Subcutaneous abdominal adipose tissue (tissue), 5 donors: ENCODE measurements at regions not wholly inside any gene's neighbourhood (a gene's known extent, or its start where the extent isn't known, plus 50 kb on each side); places are given as distances from the start of the nearest gene placed in this dataset.

Source experiments
- H3K27ac ChIP-seq: one replicate; pipeline ENCODE4 v1.7.0; 2013; ENCODE audit warnings: low read depth, mild to moderate bottlenecking, inconsistent platforms, low read length, moderate library complexity
- H3K27me3 ChIP-seq, 5 donors: one replicate each; pipeline ENCODE4 v1.7.0; 2013; ENCODE audit warnings: low read length in 5 of 5, inconsistent platforms in 1 of 5; ENCODE audit not compliant: control insufficient read depth in 5 of 5, insufficient read depth in 4 of 5
- H3K36me3 ChIP-seq, 5 donors: one replicate each; pipeline ENCODE4 v1.7.0; 2013; ENCODE audit warnings: low read length in 5 of 5; ENCODE audit not compliant: control insufficient read depth in 5 of 5, insufficient read depth in 5 of 5
- H3K4me1 ChIP-seq, 5 donors: one replicate each; pipeline ENCODE4 v1.7.0; 2013; ENCODE audit warnings: low read length in 5 of 5, mild to moderate bottlenecking in 3 of 5, moderate library complexity in 1 of 5; ENCODE audit not compliant: control insufficient read depth in 5 of 5, insufficient read depth in 5 of 5
- H3K4me3 ChIP-seq, 5 donors: one replicate each; pipeline ENCODE4 v1.7.0; 2013; ENCODE audit warnings: low read length in 5 of 5, low read depth in 1 of 5
- H3K9ac ChIP-seq, 5 donors: one replicate each; pipeline ENCODE4 v1.7.0; 2013; ENCODE audit warnings: low read length in 5 of 5, mild to moderate bottlenecking in 4 of 5, moderate library complexity in 3 of 5
- H3K9me3 ChIP-seq, 5 donors: one replicate each; pipeline ENCODE4 v1.7.0; 2013; ENCODE audit warnings: low read length in 5 of 5; ENCODE audit not compliant: control insufficient read depth in 5 of 5
- donor health status: healthy.
- donor health status: healthy.
- donor health status: healthy.
- donor health status: healthy.
- donor health status: healthy.

DNA sequence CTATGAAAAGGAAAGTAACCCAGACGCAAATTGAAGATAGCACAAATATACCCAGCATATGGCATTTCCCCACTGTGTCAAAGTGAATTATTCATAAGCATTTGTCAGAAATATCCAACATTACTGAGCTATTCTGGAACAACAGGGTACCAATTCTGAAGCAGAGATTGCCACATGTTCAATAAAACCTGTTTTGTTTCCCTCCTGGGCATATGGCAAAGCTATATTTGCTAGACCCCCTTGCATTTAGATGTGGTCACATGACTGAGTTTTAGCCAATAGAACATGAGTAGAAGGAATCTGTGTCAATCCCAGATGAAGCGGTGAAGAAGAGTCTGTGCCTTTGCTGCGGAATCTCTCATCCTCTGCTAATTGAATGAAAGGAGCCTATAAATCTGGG is 296.4 kb upstream of the DLGAP1 start:
- Histone ChIP-seq H3K4me3 (no peak overlapping the region), H3K27me3 (no peaks in the 10 kb centered on the region), H3K4me1 (no peaks in the 10 kb centered on the region), H3K9me3 (peaks cover 0 to 4% (median 0%) of the 10 kb centered on the region in 5 donors), H3K36me3 (no peaks in the 10 kb centered on the region), H3K9ac (no peak overlapping the region), H3K27ac (no peak overlapping the region)

DNA sequence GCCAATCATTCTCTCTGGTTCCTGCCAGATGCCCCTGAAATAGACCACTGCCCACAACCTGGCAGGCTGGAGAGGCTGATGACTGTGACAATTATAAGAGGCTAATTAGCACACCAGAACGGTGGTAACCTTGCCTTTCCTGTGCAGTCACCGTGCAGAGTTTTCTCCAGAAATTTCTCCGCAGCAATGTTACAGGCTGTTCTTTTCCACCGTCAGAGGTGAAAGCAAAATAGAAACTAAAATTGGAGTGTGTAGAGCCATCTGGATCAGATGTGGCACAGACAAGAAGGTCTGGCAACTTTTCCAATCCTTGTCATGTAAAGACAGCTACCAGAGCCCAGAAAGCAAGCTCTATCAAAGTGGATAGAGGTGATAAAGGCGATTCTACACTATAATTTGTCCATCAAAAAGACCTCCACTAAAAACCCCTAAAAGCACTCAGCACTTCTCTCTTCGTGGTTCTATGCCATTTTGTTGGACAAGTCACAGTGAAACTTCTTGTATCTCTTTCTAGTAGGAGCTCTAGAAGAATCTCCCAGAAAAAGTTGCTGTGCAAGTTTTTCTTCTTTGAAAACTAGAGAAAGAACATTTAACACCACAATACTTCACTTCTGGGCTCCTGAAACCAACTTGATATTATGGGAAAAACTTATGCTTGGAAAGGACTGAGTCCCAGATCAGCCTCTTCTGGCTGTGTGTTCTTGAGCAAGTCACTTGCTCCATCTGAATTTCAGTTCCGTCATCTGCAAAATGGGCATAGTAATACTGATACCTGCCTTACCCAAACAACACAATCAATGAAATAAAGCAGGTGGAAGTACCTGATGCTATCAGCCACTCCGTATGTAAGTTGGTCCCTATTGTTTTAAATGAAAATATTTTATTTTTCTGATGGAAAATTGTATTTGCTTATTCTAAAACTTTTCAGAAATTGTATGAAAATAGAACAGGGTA is 295.6 kb upstream of the DLGAP1 start:
- no peaks in the 10 kb centered on the region for H3K4me1 ChIP-seq
- no peaks in the 10 kb centered on the region for H3K27me3 ChIP-seq
- no peaks in the 10 kb centered on the region for H3K36me3 ChIP-seq
- no peak overlapping the region for H3K9ac ChIP-seq
- no peak overlapping the region for H3K4me3 ChIP-seq
- no peak overlapping the region for H3K27ac ChIP-seq
- peaks cover 0 to 6% (median 0%) of the 10 kb centered on the region in 5 donors for H3K9me3 ChIP-seq

DNA sequence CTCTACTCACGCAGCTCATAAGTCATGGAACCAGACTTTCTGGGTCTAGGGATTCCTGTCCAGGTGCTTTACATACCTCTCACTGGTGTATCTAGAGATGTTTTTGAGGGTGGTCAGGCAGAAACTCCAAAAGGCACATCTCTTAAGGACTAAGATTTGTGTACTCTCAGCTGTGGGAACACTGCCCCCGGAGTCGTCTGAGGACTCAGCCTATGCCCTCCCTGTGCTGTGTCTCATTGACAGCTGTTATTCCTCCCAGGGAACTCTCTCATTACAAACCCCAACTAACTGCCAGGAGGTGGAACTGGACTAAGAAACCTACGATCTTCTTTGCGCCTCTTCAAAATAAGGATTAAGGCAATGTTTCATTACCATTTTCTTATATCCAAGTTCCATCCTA is 293.9 kb upstream of the DLGAP1 start:
- Histone ChIP-seq H3K27ac (no peak overlapping the region), H3K27me3 (no peaks in the 10 kb centered on the region), H3K36me3 (no peaks in the 10 kb centered on the region), H3K4me1 (no peaks in the 10 kb centered on the region), H3K4me3 (no peak overlapping the region), H3K9me3 (peaks cover 0 to 6% (median 0%) of the 10 kb centered on the region in 5 donors), H3K9ac (no peak overlapping the region)

DNA sequence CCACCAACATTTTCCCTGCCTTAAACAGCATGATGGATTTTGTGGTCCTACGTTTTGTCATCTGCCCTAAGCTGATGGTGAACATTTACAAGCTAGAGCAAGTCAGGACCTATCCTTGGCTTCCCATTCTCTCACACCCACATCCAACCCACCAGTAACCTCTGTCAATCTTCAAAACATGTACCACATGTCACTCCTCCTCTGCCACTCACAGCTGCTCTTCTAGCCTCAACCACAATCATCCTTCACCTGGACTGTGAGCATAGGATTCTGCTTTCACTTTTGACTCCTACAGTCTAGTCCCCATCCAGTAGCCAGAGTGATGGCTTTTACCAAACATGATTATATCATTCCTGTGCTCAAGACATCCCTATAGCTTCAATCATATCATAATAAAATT is 279.8 kb upstream of the DLGAP1 start:
- Histone ChIP-seq H3K4me3 (no peak overlapping the region), H3K36me3 (no peaks in the 10 kb centered on the region), H3K9me3 (peaks cover 0 to under 1% (median 0%) of the 10 kb centered on the region in 5 donors), H3K27me3 (no peaks in the 10 kb centered on the region), H3K4me1 (no peaks in the 10 kb centered on the region), H3K27ac (no peak overlapping the region), H3K9ac (no peak overlapping the region)

DNA sequence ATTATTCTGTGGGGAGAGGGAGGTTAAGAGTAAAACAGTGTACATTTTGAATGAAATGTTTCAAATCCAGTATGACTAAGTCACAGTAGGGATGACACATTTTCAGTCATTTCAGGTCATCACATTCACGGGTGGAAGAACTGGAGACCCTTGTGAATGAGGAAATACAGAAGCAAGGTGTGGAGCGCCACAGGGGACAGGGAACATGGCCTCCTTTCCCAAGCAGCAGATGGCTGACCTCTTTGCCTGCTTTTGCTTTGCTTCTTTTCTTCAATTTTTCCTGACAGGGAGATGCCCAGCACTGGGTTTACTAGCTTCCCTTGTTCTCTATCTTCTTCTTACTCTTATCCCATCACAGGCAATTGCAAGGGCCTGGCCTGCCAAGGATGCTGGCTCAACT is 278.9 kb upstream of the DLGAP1 start:
- H3K4me1 ChIP-seq: no peaks in the 10 kb centered on the region
- H3K36me3 ChIP-seq: no peaks in the 10 kb centered on the region
- peaks cover 0 to 3% (median 0%) of the 10 kb centered on the region in 5 donors for H3K9me3 ChIP-seq
- no peak overlapping the region for H3K9ac ChIP-seq
- H3K27me3 ChIP-seq: no peaks in the 10 kb centered on the region
- no peak overlapping the region for H3K27ac ChIP-seq
- H3K4me3 ChIP-seq: no peak overlapping the region

DNA sequence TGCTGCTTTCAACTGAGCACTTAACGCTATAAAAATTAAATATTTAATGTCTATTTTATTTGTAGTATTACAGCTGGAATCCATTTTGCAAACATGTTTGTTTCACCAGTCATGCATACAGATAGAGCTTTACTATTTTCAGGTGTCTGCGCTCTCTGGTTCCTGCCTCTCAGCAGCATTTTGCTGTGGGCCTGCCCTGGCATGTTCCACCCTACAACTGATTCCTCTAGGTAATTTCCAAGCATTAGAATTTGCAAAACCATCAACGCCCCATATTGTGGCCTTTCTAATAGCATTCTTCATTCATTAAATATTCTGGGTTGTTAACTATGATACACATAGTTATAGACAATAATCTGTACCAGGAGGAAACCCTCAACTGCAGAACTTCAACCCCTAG is 266.4 kb upstream of the DLGAP1 start:
- Histone ChIP-seq H3K9ac (no peak overlapping the region), H3K4me3 (no peak overlapping the region), H3K4me1 (peaks cover 0 to 6% (median 0%) of the 10 kb centered on the region in 5 donors), H3K27ac (no peak overlapping the region), H3K9me3 (no peaks in the 10 kb centered on the region), H3K27me3 (no peaks in the 10 kb centered on the region), H3K36me3 (no peaks in the 10 kb centered on the region)

DNA sequence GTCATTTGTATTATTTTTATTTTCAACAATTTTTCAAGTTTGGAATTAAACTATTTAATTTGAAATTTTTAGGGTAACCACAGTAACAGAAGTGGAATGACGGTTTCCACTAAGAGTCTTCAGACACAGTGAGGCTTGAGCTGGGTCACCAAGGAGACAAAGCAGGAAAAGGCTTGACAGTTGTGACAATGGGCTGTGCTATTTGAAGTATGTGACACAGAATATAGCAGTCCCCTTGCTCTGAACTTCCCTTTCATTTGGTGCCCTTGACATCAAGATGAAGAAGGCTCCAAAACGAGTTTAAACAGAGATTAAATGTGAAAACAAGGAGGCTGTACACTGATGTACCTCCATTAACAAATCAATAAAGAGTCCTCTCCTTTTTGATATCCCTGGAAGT is 265.4 kb upstream of the DLGAP1 start:
- no peaks in the 10 kb centered on the region for H3K9me3 ChIP-seq
- H3K4me3 ChIP-seq: no peak overlapping the region
- no peaks in the 10 kb centered on the region for H3K27me3 ChIP-seq

DNA sequence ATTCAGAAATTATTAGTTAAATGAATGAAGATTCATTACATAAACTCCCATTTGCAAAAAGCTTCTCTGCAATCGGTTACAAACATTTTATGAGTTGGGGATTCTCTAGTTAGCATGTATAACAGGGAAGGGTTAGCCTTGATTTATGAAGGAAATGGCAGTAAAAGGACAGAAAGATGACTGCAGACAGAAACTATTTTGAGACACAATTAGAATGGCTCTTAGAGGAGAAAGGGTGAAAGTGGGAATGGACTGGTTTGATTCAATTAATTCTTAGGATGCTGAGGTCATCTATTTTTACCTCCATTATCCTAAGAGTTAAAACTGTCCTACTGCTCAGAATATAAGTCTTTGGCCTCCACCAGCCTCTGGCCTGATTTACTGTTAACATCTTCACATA is 250.8 kb upstream of the DLGAP1 start:
- no peaks in the 10 kb centered on the region for H3K4me1 ChIP-seq
- no peaks in the 10 kb centered on the region for H3K27me3 ChIP-seq
- no peak overlapping the region for H3K4me3 ChIP-seq
- H3K9me3 ChIP-seq: no peaks in the 10 kb centered on the region
- H3K9ac ChIP-seq: no peak overlapping the region
- H3K27ac ChIP-seq: no peak overlapping the region
- H3K36me3 ChIP-seq: no peaks in the 10 kb centered on the region

More for the DNA sequence above, 265.4 kb upstream of the DLGAP1 start:
- H3K27ac ChIP-seq: no peak overlapping the region
- H3K4me1 ChIP-seq: peaks cover 0 to 6% (median 0%) of the 10 kb centered on the region in 5 donors
- no peaks in the 10 kb centered on the region for H3K36me3 ChIP-seq
- no peak overlapping the region for H3K9ac ChIP-seq

DNA sequence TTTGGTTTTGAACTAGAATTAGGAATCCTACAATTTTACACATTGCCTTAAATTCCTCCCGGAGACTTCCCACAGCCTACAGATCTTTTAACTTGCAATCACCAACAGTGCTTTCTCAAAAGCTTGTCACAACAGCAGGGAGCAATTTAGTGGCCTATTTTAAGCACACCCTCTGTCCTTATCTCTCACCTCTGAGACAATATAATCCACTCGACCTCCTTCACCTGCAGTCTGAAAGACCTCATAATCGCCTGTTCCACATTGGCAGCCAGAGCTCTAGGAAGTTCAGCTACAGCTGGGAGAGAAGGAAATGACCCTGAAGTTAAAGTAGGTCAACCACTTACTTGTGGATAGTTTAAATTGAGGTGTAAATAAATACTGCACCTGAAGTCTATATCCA is 249.7 kb upstream of the DLGAP1 start:
- Histone ChIP-seq H3K4me1 (no peaks in the 10 kb centered on the region), H3K9me3 (no peaks in the 10 kb centered on the region), H3K9ac (no peak overlapping the region)

DNA sequence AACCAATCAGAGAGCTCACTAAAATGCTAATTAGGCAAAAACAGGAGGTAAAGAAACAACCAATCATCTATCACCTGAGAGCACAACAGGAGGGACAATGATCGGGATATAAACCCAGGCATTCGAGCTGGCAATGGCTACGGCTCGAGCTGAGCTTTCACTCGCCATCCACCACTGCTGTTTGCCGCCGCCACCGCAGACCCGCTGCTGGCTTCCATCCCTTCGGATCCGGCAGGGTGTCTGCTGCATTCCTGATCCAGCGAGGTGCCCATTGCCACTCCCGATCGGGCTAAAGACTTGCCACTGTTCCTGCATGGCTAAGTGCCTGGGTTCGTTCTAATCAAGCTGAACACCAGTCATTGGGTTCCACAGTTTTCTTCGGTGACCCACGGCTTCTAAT is 236.7 kb upstream of the DLGAP1 start:
- H3K27me3 ChIP-seq: no peaks in the 10 kb centered on the region
- H3K9me3 ChIP-seq: peaks cover 0 to 19% (median 14%) of the 10 kb centered on the region in 5 donors
- no peaks in the 10 kb centered on the region for H3K36me3 ChIP-seq
- no peak overlapping the region for H3K27ac ChIP-seq
- H3K9ac ChIP-seq: no peak overlapping the region
- H3K4me1 ChIP-seq: no peaks in the 10 kb centered on the region
- no peak overlapping the region for H3K4me3 ChIP-seq

More for the DNA sequence above, 249.7 kb upstream of the DLGAP1 start:
- Histone ChIP-seq H3K27ac (no peak overlapping the region), H3K36me3 (no peaks in the 10 kb centered on the region), H3K4me3 (no peak overlapping the region), H3K27me3 (no peaks in the 10 kb centered on the region)
